ENCODE measurements at regions not wholly inside any gene's neighbourhood (a gene's known extent, or its start where the extent isn't known, plus 50 kb on each side); places are given as distances from the start of the nearest gene placed in this dataset.

DNA sequence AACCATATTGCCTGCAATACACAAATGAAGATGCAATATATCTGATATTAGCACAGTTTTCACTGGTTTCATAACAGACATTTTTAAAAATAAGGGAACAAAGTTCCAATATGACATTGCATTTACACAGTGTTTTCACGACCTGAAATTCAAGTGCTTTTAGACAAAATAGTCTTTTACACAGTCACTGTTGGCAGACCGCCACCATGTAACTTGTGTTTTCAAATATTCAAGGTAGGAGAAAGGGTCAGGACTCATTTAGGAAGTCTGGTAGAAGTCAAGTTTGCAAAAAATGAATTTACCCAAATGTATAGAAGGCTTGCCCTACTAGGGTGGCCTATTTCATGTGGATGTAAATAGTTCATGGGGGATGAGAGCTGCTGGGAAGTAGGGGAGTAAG is 98.1 kb upstream of the TAS2R1 start:
- no peak for TF ChIP-seq MAX (IDR thresholded peaks at IDR 0.05)
- TF ChIP-seq, protein P1, sequence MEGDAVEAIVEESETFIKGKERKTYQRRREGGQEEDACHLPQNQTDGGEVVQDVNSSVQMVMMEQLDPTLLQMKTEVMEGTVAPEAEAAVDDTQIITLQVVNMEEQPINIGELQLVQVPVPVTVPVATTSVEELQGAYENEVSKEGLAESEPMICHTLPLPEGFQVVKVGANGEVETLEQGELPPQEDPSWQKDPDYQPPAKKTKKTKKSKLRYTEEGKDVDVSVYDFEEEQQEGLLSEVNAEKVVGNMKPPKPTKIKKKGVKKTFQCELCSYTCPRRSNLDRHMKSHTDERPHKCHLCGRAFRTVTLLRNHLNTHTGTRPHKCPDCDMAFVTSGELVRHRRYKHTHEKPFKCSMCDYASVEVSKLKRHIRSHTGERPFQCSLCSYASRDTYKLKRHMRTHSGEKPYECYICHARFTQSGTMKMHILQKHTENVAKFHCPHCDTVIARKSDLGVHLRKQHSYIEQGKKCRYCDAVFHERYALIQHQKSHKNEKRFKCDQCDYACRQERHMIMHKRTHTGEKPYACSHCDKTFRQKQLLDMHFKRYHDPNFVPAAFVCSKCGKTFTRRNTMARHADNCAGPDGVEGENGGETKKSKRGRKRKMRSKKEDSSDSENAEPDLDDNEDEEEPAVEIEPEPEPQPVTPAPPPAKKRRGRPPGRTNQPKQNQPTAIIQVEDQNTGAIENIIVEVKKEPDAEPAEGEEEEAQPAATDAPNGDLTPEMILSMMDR (IDR thresholded peaks at IDR 0.05; ENCODE audit: low read depth, low read length, missing input control): no peak
- TF ChIP-seq YY1 (IDR thresholded peaks at IDR 0.05): no peak
- TF ChIP-seq REST (IDR thresholded peaks at IDR 0.05): no peak
- TF ChIP-seq, protein P2, sequence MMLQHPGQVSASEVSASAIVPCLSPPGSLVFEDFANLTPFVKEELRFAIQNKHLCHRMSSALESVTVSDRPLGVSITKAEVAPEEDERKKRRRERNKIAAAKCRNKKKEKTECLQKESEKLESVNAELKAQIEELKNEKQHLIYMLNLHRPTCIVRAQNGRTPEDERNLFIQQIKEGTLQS (IDR thresholded peaks at IDR 0.05): no peak
- no peak for TF ChIP-seq EGR1 (IDR thresholded peaks at IDR 0.05; ENCODE audit: low read depth in 2 of 2)
- no peak for TF ChIP-seq GABPA (IDR thresholded peaks at IDR 0.05 in 1 of 2, conservative IDR thresholded peaks at IDR 0.05 in 1 of 2)
- no peak for TF ChIP-seq FOXA1 (IDR thresholded peaks at IDR 0.05)
- no peak for TF ChIP-seq HNF4G (IDR thresholded peaks at IDR 0.05)
- no peak for TF ChIP-seq JUND (IDR thresholded peaks at IDR 0.05)
- no peak for TF ChIP-seq RAD21 (IDR thresholded peaks at IDR 0.05)
